Calu3 (cell line): ENCODE measurements at regions not wholly inside any gene's neighbourhood (a gene's known extent, or its start where the extent isn't known, plus 50 kb on each side); places are given as distances from the start of the nearest gene placed in this dataset.

Experiments used
- BruUV-seq: library from RNA; stranded (reverse); fragments of 400-500 nt; replicated peaks from 2 replicates; lab custom pipeline; 2021; lab: Mats Ljungman, UMichigan
- CTCF ChIA-PET: fragments of 300-600 bp; sonication (Branson Sonifier 250); formaldehyde crosslinking; loops from one replicate; lab custom pipeline; 2022; ENCODE audit warnings: antibody characterized with exemption; lab: Charles Lee
- DNase-seq: peaks from one replicate; pipeline ENCODE4 v3.0.0; 2022
- H3K27ac Mint-ChIP-seq: one replicate; pipeline ENCODE4 v1.8.0; 2022; ENCODE audit warnings: mixed read lengths; ENCODE audit not compliant: unreplicated experiment
- H3K27me3 Mint-ChIP-seq: one replicate; pipeline ENCODE4 v1.8.0; 2022; ENCODE audit warnings: mixed read lengths; ENCODE audit not compliant: unreplicated experiment
- H3K36me3 Mint-ChIP-seq: one replicate; pipeline ENCODE4 v1.8.0; 2022; ENCODE audit warnings: mild to moderate bottlenecking, moderate library complexity, mixed read lengths; ENCODE audit not compliant: insufficient read depth, unreplicated experiment
- H3K4me1 Mint-ChIP-seq: one replicate; pipeline ENCODE4 v1.8.0; 2022; ENCODE audit warnings: mild to moderate bottlenecking, low read depth, mixed read lengths; ENCODE audit not compliant: unreplicated experiment
- H3K4me3 Mint-ChIP-seq: one replicate; pipeline ENCODE4 v1.8.0; 2022; ENCODE audit warnings: mild to moderate bottlenecking, low read depth, moderate library complexity, mixed read lengths; ENCODE audit not compliant: unreplicated experiment
- H3K9me3 Mint-ChIP-seq: one replicate; pipeline ENCODE4 v1.8.0; 2022; ENCODE audit warnings: low read depth, mixed read lengths; ENCODE audit not compliant: unreplicated experiment
- CTCF ChIP-seq: fragments of 200-600 bp; IDR thresholded peaks from one replicate; pipeline ENCODE4 v1.8.0; 2022; ENCODE audit warnings: antibody characterized with exemption; ENCODE audit not compliant: unreplicated experiment
- intact Hi-C: fragments of 100-400 bp; cut with micrococcal nuclease; formaldehyde crosslinking; loops from one replicate; pipeline ENCODE4 v1.10.0; 2022; ENCODE audit not compliant: unreplicated experiment

- H3K4me3 Mint-ChIP-seq: no peak overlapping the region
- BruUV-seq: no TSS peak
- H3K4me1 Mint-ChIP-seq: no peaks in the 10 kb centered on the region
- no peaks in the 10 kb centered on the region for H3K36me3 Mint-ChIP-seq
- no peak for DNase-seq
- intact Hi-C loops: no loop called here
- no peak overlapping the region for H3K27ac Mint-ChIP-seq
- peaks cover 11% of the 10 kb centered on the region for H3K27me3 Mint-ChIP-seq
- CTCF ChIA-PET: no interaction called here
- H3K9me3 Mint-ChIP-seq: peaks cover 6% of the 10 kb centered on the region
- TF ChIP-seq CTCF: no peak
Observed at GRCh38 chr5:131084436-131084835, 80.6 kb downstream of the HINT1 start.

- Mint-ChIP-seq H3K9me3 (peaks cover 3% of the 10 kb centered on the region), H3K27me3 (no peaks in the 10 kb centered on the region), H3K4me3 (no peak overlapping the region), H3K4me1 (no peaks in the 10 kb centered on the region), H3K27ac (no peak overlapping the region), H3K36me3 (no peaks in the 10 kb centered on the region)
- DNase-seq: no peak
- intact Hi-C loops: no loop called here
- CTCF ChIA-PET: no interaction called here
- no TSS peak for BruUV-seq
- TF ChIP-seq CTCF: no peak
Observed at GRCh38 chr5:131081913-131082488, 83.1 kb downstream of the HINT1 start.

GRCh38 chr5:131081374-131081773 is 83.7 kb downstream of the HINT1 start:
- H3K27ac Mint-ChIP-seq: no peak overlapping the region
- no peaks in the 10 kb centered on the region for H3K9me3 Mint-ChIP-seq
- H3K36me3 Mint-ChIP-seq: no peaks in the 10 kb centered on the region
- no peaks in the 10 kb centered on the region for H3K4me1 Mint-ChIP-seq
- no TSS peak for BruUV-seq
- no peak for TF ChIP-seq CTCF
- CTCF ChIA-PET: no interaction called here
- H3K4me3 Mint-ChIP-seq: no peak overlapping the region
- H3K27me3 Mint-ChIP-seq: no peaks in the 10 kb centered on the region
- intact Hi-C loops: no loop called here
- DNase-seq: no peak

- H3K27ac Mint-ChIP-seq: no peak overlapping the region
- TF ChIP-seq CTCF: no peak
- no peaks in the 10 kb centered on the region for H3K9me3 Mint-ChIP-seq
- H3K27me3 Mint-ChIP-seq: no peaks in the 10 kb centered on the region
- DNase-seq: no peak
- H3K4me3 Mint-ChIP-seq: no peak overlapping the region
- CTCF ChIA-PET: interaction anchor here (0.7 to 0.8 kb wide), 2 partner anchors 12 to 1175 kb away, joined by 3 read pairs; no protein-coding TSS in a partner anchor
- H3K36me3 Mint-ChIP-seq: no peaks in the 10 kb centered on the region
- H3K4me1 Mint-ChIP-seq: no peaks in the 10 kb centered on the region
- intact Hi-C loops: no loop called here
- BruUV-seq: no TSS peak
Observed at GRCh38 chr5:131079232-131079631, 85.8 kb downstream of the HINT1 start.
